ENCODE measurements at regions not wholly inside any gene's neighbourhood (a gene's known extent, or its start where the extent isn't known, plus 50 kb on each side); places are given as distances from the start of the nearest gene placed in this dataset.

- TF ChIP-seq REST (IDR thresholded peaks at IDR 0.05) (no peak), FOXA1 (IDR thresholded peaks at IDR 0.05) (no peak), HNF4G (IDR thresholded peaks at IDR 0.05) (no peak), SP1 (IDR thresholded peaks at IDR 0.05) (no peak)
These were observed 348.1 kb downstream of the IRS1 start (continued) for GRCh38 chr2:226451486-226451885.

- peaks cover 0 to 8% (median under 1%) of the 10 kb centered on the region in 4 donors for H3K9me3 ChIP-seq (ENCODE audit: control insufficient read depth in 4 of 4, low read length in 3 of 4)
- H3K27ac ChIP-seq (ENCODE audit: low read depth in 1 of 2, low read length in 2 of 2) = no peak overlapping the region
- H3K36me3 ChIP-seq (ENCODE audit: control insufficient read depth in 4 of 4, insufficient read depth in 3 of 4, low read depth in 1 of 4, low read length in 3 of 4) = no peaks in the 10 kb centered on the region
- WGBS = 95% methylated on average over 6 of the region's 6 CpGs
- TF ChIP-seq HNF4A (conservative IDR thresholded peaks at IDR 0.05) (no peak), MAX (IDR thresholded peaks at IDR 0.05) (no peak), RXRA (IDR thresholded peaks at IDR 0.05) (no peak), HNF4G (IDR thresholded peaks at IDR 0.05) (no peak), SP1 (IDR thresholded peaks at IDR 0.05) (no peak), YY1 (IDR thresholded peaks at IDR 0.05) (no peak), FOXA1 (IDR thresholded peaks at IDR 0.05) (no peak), GABPA (IDR thresholded peaks at IDR 0.05 in 1 of 2, conservative IDR thresholded peaks at IDR 0.05 in 1 of 2) (no peak), FOXA2 (IDR thresholded peaks at IDR 0.05) (no peak), CTCF (IDR thresholded peaks at IDR 0.05; ENCODE audit: low read depth, low read length, missing input control) (no peak), NR2F2 (IDR thresholded peaks at IDR 0.05) (no peak)
- DNase-seq (ENCODE audit: low spot score) = no peak
- H3K27me3 ChIP-seq (ENCODE audit: control insufficient read depth in 4 of 4, insufficient read depth in 4 of 4, low read length in 3 of 4) = no peaks in the 10 kb centered on the region
- H3K4me1 ChIP-seq (ENCODE audit: control insufficient read depth in 4 of 4, insufficient read depth in 4 of 4, low read length in 3 of 4) = peaks cover 3 to 6% (median 5%) of the 10 kb centered on the region in 4 donors
- no peak overlapping the region for H3K9ac ChIP-seq (ENCODE audit: low read depth in 1 of 2, low read length in 2 of 2)
- no peak overlapping the region for H3K4me3 ChIP-seq (ENCODE audit: low read depth in 1 of 3, low read length in 3 of 3)
These were observed 349.5 kb downstream of the IRS1 start for GRCh38 chr2:226450141-226450540.

- H3K4me1 ChIP-seq (ENCODE audit: control insufficient read depth in 4 of 4, insufficient read depth in 4 of 4, low read length in 3 of 4) = peaks cover 3 to 16% (median 15%) of the 10 kb centered on the region in 4 donors
- TF ChIP-seq NR2F2 (IDR thresholded peaks at IDR 0.05) (no peak), YY1 (IDR thresholded peaks at IDR 0.05) (no peak), MAX (IDR thresholded peaks at IDR 0.05) (no peak), REST (IDR thresholded peaks at IDR 0.05) (no peak), HNF4A (conservative IDR thresholded peaks at IDR 0.05) (no peak), SP1 (IDR thresholded peaks at IDR 0.05) (no peak), FOXA2 (IDR thresholded peaks at IDR 0.05) (no peak), RXRA (IDR thresholded peaks at IDR 0.05) (no peak), RAD21 (IDR thresholded peaks at IDR 0.05) (no peak), JUND (IDR thresholded peaks at IDR 0.05) (no peak), HNF4G (IDR thresholded peaks at IDR 0.05) (no peak), ATF3 (IDR thresholded peaks at IDR 0.05) (no peak)
- no peaks in the 10 kb centered on the region for H3K27me3 ChIP-seq (ENCODE audit: control insufficient read depth in 4 of 4, insufficient read depth in 4 of 4, low read length in 3 of 4)
- no peak overlapping the region for H3K9ac ChIP-seq (ENCODE audit: low read depth in 1 of 2, low read length in 2 of 2)
- H3K4me3 ChIP-seq (ENCODE audit: low read depth in 1 of 3, low read length in 3 of 3) = no peak overlapping the region
- WGBS = 82% methylated on average over 5 of the region's 5 CpGs
- peaks cover 0 to 4% (median 0%) of the 10 kb centered on the region in 4 donors for H3K9me3 ChIP-seq (ENCODE audit: control insufficient read depth in 4 of 4, low read length in 3 of 4)
- no peak for DNase-seq (ENCODE audit: low spot score)
- no peaks in the 10 kb centered on the region for H3K36me3 ChIP-seq (ENCODE audit: control insufficient read depth in 4 of 4, insufficient read depth in 3 of 4, low read depth in 1 of 4, low read length in 3 of 4)
- no peak overlapping the region for H3K27ac ChIP-seq (ENCODE audit: low read depth in 1 of 2, low read length in 2 of 2)
These were observed 352.0 kb downstream of the IRS1 start for GRCh38 chr2:226447338-226448300.

Data from liver (tissue), 8 donors.